PC-3 (cell line): ENCODE measurements at regions not wholly inside any gene's neighbourhood (a gene's known extent, or its start where the extent isn't known, plus 50 kb on each side); places are given as distances from the start of the nearest gene placed in this dataset.

Experiments used
- ATAC-seq: fragments of 200-7000 bp; cut with Tn5 transposase; 2 replicates; pipeline ENCODE4 v1.9.1; 2020; ENCODE audit warnings: mild to moderate bottlenecking, moderate library complexity
- BruUV-seq: library from RNA; stranded (reverse); fragments of 400-500 nt; replicated peaks from 2 replicates; lab custom pipeline; 2021; lab: Mats Ljungman, UMichigan
- CTCF ChIA-PET: fragments of 300-600 bp; sonication (Branson Sonifier 250); formaldehyde crosslinking; loops from one replicate; lab custom pipeline; 2022; ENCODE audit warnings: antibody characterized with exemption; lab: Charles Lee
- POLR2A ChIA-PET: fragments of 300-600 bp; sonication (Branson Sonifier 250); formaldehyde crosslinking; loops from one replicate; lab custom pipeline; 2022; ENCODE audit warnings: antibody characterized with exemption; ENCODE audit not compliant: unreplicated experiment; lab: Charles Lee
- DNase-seq: peaks from one replicate; pipeline ENCODE4 v3.0.0-alpha.2; 2015
- H2AFZ ChIP-seq: fragments of 300-600 bp; sonication (generic); 2 replicates; pipeline ENCODE4 v1.6.0; 2016; ENCODE audit warnings: antibody characterized with exemption, low read length
- H3F3A ChIP-seq: fragments of 300-600 bp; sonication (generic); one replicate; pipeline ENCODE4 v1.6.0; 2017; ENCODE audit warnings: antibody characterized with exemption, low read length, control low read depth, mild to moderate bottlenecking; ENCODE audit not compliant: unreplicated experiment
- H3K27ac ChIP-seq: fragments of 300-600 bp; sonication (generic); 2 replicates; pipeline ENCODE4 v1.5.1; 2016; ENCODE audit warnings: mild to moderate bottlenecking, low read length
- H3K27me3 ChIP-seq: fragments of 300-600 bp; sonication (generic); 2 replicates; pipeline ENCODE4 v1.6.1; 2016; ENCODE audit warnings: low read length, mixed read lengths
- H3K36me3 ChIP-seq: fragments of 300-600 bp; sonication (generic); 2 replicates; pipeline ENCODE4 v1.6.1; 2016; ENCODE audit warnings: low read depth, mixed run types, low read length, mixed read lengths
- H3K4me1 ChIP-seq: fragments of 300-600 bp; sonication (generic); 2 replicates; pipeline ENCODE4 v1.5.1; 2016; ENCODE audit warnings: low read length; ENCODE audit not compliant: insufficient read depth
- H3K4me2 ChIP-seq: fragments of 300-600 bp; sonication (generic); 2 replicates; pipeline ENCODE4 v1.6.0; 2016; ENCODE audit warnings: low read length
- H3K4me3 ChIP-seq: fragments of 300-600 bp; sonication (generic); 2 replicates; pipeline ENCODE4 v1.5.1; 2016; ENCODE audit warnings: mild to moderate bottlenecking, low read length, mixed read lengths
- H3K79me2 ChIP-seq: fragments of 300-600 bp; sonication (generic); 2 replicates; pipeline ENCODE4 v1.6.1; 2017; ENCODE audit warnings: low read length, mixed read lengths
- H3K9ac ChIP-seq: fragments of 300-600 bp; sonication (generic); 2 replicates; pipeline ENCODE4 v1.6.0; 2016; ENCODE audit warnings: mild to moderate bottlenecking, low read length
- H3K9me2 ChIP-seq: fragments of 300-600 bp; sonication (generic); replicated peaks from 2 replicates; pipeline ENCODE4 v1.6.1; 2016; ENCODE audit warnings: mixed run types, low read length, mixed read lengths
- H3K9me3 ChIP-seq: fragments of 300-600 bp; sonication (generic); 2 replicates; pipeline ENCODE4 v1.6.1; 2016; ENCODE audit warnings: low read length, mixed read lengths
- H4K20me1 ChIP-seq: fragments of 300-600 bp; sonication (generic); 2 replicates; pipeline ENCODE4 v1.6.1; 2016; ENCODE audit warnings: low read length, mixed read lengths
- CTCF ChIP-seq: fragments of 300-600 bp; sonication (generic); conservative IDR thresholded peaks from 2 replicates; pipeline ENCODE4 v1.5.1; 2017; ENCODE audit warnings: antibody characterized with exemption, low read depth, mild to moderate bottlenecking, low read length
- EZH2 ChIP-seq: fragments of 300-600 bp; sonication (generic); IDR thresholded peaks from one replicate; pipeline ENCODE4 v1.6.1; 2017; ENCODE audit warnings: antibody characterized with exemption, mild to moderate bottlenecking, low read length; ENCODE audit not compliant: unreplicated experiment
- EZH2phosphoT487 ChIP-seq: fragments of 300-600 bp; sonication (generic); IDR thresholded peaks from 2 replicates; pipeline ENCODE4 v1.6.1; 2018; ENCODE audit warnings: mild to moderate bottlenecking, antibody characterized with exemption, low read length, borderline replicate concordance
- intact Hi-C: fragments of 100-400 bp; cut with micrococcal nuclease; formaldehyde crosslinking; loops from 2 replicates; pipeline ENCODE4 v1.9.0; 2023

- Histone ChIP-seq H3K36me3 (no peaks in the 10 kb centered on the region), H3F3A (no peaks in the 10 kb centered on the region), H3K4me1 (peaks cover 14% of the 10 kb centered on the region), H3K79me2 (no peaks in the 10 kb centered on the region), H3K9me2 (no peaks in the 10 kb centered on the region), H2AFZ (no peak overlapping the region), H3K4me2 (peak overlapping the region; percentile 5), H4K20me1 (peaks cover 7% of the 10 kb centered on the region; the same call in 1 of the 2 replicates), H3K27ac (no peak overlapping the region), H3K4me3 (no peak overlapping the region), H3K27me3 (peaks cover 68% of the 10 kb centered on the region), H3K9me3 (no peaks in the 10 kb centered on the region), H3K9ac (no peak overlapping the region)
- no TSS peak for BruUV-seq
- ChIA-PET POLR2A (no interaction called here), CTCF (no interaction called here)
- TF ChIP-seq CTCF (no peak), EZH2phosphoT487 (no peak), EZH2 (no peak)
- intact Hi-C loops: loop anchor here (2.0 kb wide), 1 partner anchor 323 kb away; no protein-coding TSS in a partner anchor
- DNase-seq (no peak), ATAC-seq (peak; percentile 7; the same call in 1 of the 2 replicates)
Measured at GRCh38 chr1:228903434-228904071, 168.3 kb downstream of the RHOU start.

- no peaks in the 10 kb centered on the region for H3K9me2 ChIP-seq
- no peak for ATAC-seq
- no peak overlapping the region for H3K4me3 ChIP-seq
- peaks cover 14% of the 10 kb centered on the region for H3K4me1 ChIP-seq
- H4K20me1 ChIP-seq: peaks cover 7% of the 10 kb centered on the region; the same call in 1 of the 2 replicates
- ChIA-PET POLR2A (no interaction called here), CTCF (no interaction called here)
- no peak overlapping the region for H3K4me2 ChIP-seq
- H3K36me3 ChIP-seq: no peaks in the 10 kb centered on the region
- H3K27me3 ChIP-seq: peaks cover 69% of the 10 kb centered on the region
- intact Hi-C loops: no loop called here
- H3K27ac ChIP-seq: no peak overlapping the region
- H3K79me2 ChIP-seq: no peaks in the 10 kb centered on the region
- no TSS peak for BruUV-seq
- no peaks in the 10 kb centered on the region for H3F3A ChIP-seq
- no peak overlapping the region for H2AFZ ChIP-seq
- no peaks in the 10 kb centered on the region for H3K9me3 ChIP-seq
- no peak for TF ChIP-seq EZH2phosphoT487
- no peak for TF ChIP-seq EZH2
- TF ChIP-seq CTCF: no peak
- no peak overlapping the region for H3K9ac ChIP-seq
- no peak for DNase-seq
Measured at GRCh38 chr1:228904222-228904621, 168.9 kb downstream of the RHOU start.

DNA sequence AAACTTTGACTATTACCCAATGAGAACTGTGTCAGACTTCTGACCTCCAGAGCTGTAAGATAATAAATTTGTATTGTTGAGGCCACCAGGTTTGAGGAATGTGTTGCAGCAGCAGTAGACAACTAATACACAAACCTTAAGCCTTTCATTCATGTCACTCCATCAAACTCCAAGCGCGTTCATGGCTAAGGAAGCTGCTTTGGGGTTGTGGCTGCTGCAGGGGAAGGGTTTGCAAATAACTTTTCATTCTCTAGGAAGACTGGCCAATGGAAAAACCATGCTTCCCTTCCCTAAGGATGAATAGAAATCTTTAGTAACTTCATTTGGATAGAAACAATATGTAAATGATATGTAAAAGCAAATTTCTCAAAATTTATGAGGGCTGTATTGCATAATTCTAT lies 170.4 kb downstream of the RHOU start:
- ChIA-PET CTCF (no interaction called here), POLR2A (no interaction called here)
- H3K4me1 ChIP-seq: peaks cover 14% of the 10 kb centered on the region
- H3K79me2 ChIP-seq: no peaks in the 10 kb centered on the region
- no peaks in the 10 kb centered on the region for H3K9me3 ChIP-seq
- no peak for DNase-seq
- H3K9me2 ChIP-seq: no peaks in the 10 kb centered on the region
- no peak overlapping the region for H2AFZ ChIP-seq
- no peak overlapping the region for H3K9ac ChIP-seq
- peaks cover 7% of the 10 kb centered on the region; the same call in 1 of the 2 replicates for H4K20me1 ChIP-seq
- peaks cover 58% of the 10 kb centered on the region for H3K27me3 ChIP-seq
- no peak for ATAC-seq
- H3F3A ChIP-seq: no peaks in the 10 kb centered on the region
- H3K36me3 ChIP-seq: no peaks in the 10 kb centered on the region
- no peak overlapping the region for H3K4me3 ChIP-seq
- TF ChIP-seq CTCF: no peak
- TF ChIP-seq EZH2: no peak
- no TSS peak for BruUV-seq
- H3K27ac ChIP-seq: no peak overlapping the region
- no peak overlapping the region for H3K4me2 ChIP-seq
- intact Hi-C loops: no loop called here
